ENCODE measurements at regions not wholly inside any gene's neighbourhood (a gene's known extent, or its start where the extent isn't known, plus 50 kb on each side); places are given as distances from the start of the nearest gene placed in this dataset.
"Not testable (repeated sequence)": the region's sequence is repeated elsewhere in the genome, so short reads cannot be mapped to it uniquely, and the experiment has no call there.

GRCh38 chr1:120289601-120290074 is 113.3 kb upstream of the SEC22B start:
- TF ChIP-seq CTCF, POLR2A (IDR thresholded peaks at IDR 0.05): not testable (repeated sequence)
